Muscle layer of duodenum (tissue), 2 donors: ENCODE measurements at regions not wholly inside any gene's neighbourhood (a gene's known extent, or its start where the extent isn't known, plus 50 kb on each side); places are given as distances from the start of the nearest gene placed in this dataset.

ENCODE experiments used
- H3K27ac ChIP-seq: one replicate; pipeline ENCODE4 v1.7.0; 2013; ENCODE audit warnings: mild to moderate bottlenecking, low read length
- H3K27me3 ChIP-seq: one replicate; pipeline ENCODE4 v1.7.0; 2013; ENCODE audit warnings: low read depth, mild to moderate bottlenecking, control low read depth, low read length
- H3K36me3 ChIP-seq, 2 donors: one replicate each; pipeline ENCODE4 v1.7.0; 2013; ENCODE audit warnings: low read length in 2 of 2, control low read depth in 1 of 2, mild to moderate bottlenecking in 1 of 2; ENCODE audit not compliant: insufficient read depth in 2 of 2, control insufficient read depth in 1 of 2
- H3K4me1 ChIP-seq, 2 donors: one replicate each; pipeline ENCODE4 v1.7.0; 2013; ENCODE audit warnings: low read length in 2 of 2, mild to moderate bottlenecking in 2 of 2, control low read depth in 1 of 2, moderate library complexity in 1 of 2; ENCODE audit not compliant: insufficient read depth in 2 of 2, control insufficient read depth in 1 of 2
- H3K4me3 ChIP-seq, 2 donors: one replicate each; pipeline ENCODE4 v1.7.0; 2013; ENCODE audit warnings: low read length in 2 of 2, low read depth in 1 of 2, mild to moderate bottlenecking in 1 of 2
- H3K9me3 ChIP-seq, 2 donors: one replicate each; pipeline ENCODE4 v1.7.0; 2013; ENCODE audit warnings: low read length in 2 of 2, control low read depth in 1 of 2, mild to moderate bottlenecking in 1 of 2; ENCODE audit not compliant: control insufficient read depth in 1 of 2
- donor health status: healthy.

GRCh38 chr17:63345611-63346010 lies 100.5 kb downstream of the CYB561 start:
- H3K27me3 ChIP-seq: no peaks in the 10 kb centered on the region
- no peak overlapping the region for H3K27ac ChIP-seq
- peaks cover 0 to 7% of the 10 kb centered on the region in 2 donors for H3K36me3 ChIP-seq
- H3K4me3 ChIP-seq: no peak overlapping the region
- H3K9me3 ChIP-seq: no peaks in the 10 kb centered on the region
- H3K4me1 ChIP-seq: peaks cover 0 to 2% of the 10 kb centered on the region in 2 donors

DNA sequence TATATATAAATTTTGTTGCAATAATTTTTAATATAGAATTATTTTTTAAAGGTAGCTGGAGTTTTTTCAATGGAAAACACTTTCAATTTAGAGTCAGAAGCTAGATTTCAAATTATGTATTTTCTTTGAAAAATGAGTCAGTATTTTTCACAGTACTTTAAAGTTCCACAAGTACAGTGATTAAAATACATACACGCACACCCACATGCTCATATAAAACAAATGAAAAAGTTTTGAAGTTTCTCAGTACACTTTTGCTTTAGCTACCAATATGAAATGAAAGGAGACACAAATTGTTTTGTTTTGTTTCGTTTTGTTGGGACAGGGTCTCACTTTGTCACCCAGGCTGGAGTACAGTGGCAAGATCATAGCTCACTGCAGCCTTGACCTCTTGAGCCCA lies 98.6 kb downstream of the CYB561 start:
- H3K27ac ChIP-seq: no peak overlapping the region
- no peaks in the 10 kb centered on the region for H3K36me3 ChIP-seq
- H3K4me3 ChIP-seq: no peak overlapping the region
- H3K9me3 ChIP-seq: no peaks in the 10 kb centered on the region
- no peaks in the 10 kb centered on the region for H3K27me3 ChIP-seq
- H3K4me1 ChIP-seq: peaks cover 0 to 4% of the 10 kb centered on the region in 2 donors

DNA sequence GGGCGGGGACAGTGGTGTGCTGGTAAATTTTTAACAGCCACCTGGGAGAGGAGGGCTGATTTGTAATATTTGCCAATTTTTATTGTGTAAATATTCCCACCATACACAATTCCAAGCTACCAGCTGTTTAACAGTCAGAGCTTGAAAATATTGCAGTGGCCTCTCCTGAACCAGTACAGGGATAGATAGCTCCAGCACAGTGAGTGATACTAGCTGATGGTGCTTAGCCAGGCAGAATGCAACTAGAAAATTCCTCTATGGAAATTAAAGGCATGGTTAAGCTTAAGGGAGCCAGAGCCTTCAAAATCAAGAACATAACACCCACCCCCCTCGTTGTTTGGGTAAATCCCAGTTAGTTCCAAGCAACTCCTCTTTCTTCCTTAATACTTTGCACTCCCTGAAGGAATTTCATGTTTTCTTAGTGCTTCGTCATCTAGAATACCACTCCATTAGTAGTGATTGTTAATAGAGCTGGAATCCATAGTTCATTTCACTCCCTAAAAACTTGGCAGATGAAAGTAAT lies 96.6 kb downstream of the CYB561 start:
- Histone ChIP-seq H3K4me1 (peaks cover 0 to 12% of the 10 kb centered on the region in 2 donors), H3K27ac (no peak overlapping the region), H3K9me3 (no peaks in the 10 kb centered on the region), H3K36me3 (no peaks in the 10 kb centered on the region), H3K27me3 (no peaks in the 10 kb centered on the region), H3K4me3 (no peak overlapping the region)

DNA sequence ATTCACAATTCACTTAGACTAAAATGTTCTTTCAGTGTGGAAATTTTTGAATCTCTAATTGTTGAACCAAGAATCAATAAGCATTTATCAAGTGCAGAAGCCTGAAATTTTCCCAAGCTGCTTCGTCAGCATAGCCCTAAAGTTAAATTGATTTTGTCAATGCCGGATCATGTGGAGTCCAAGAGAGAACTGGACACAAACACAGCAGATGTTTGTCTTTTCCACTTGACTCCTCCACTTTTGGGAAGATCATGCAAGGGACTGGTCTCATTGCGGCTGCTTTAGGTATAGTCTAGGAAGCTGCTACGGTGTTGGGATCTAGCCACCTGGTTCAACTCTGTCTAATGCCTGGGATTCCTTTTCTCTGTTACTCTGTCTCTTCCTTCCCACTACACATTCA lies 95.7 kb downstream of the CYB561 start:
- no peak overlapping the region for H3K4me3 ChIP-seq
- H3K27me3 ChIP-seq: no peaks in the 10 kb centered on the region
- peaks cover 0 to 14% of the 10 kb centered on the region in 2 donors for H3K4me1 ChIP-seq
- H3K9me3 ChIP-seq: no peaks in the 10 kb centered on the region
- no peaks in the 10 kb centered on the region for H3K36me3 ChIP-seq
- no peak overlapping the region for H3K27ac ChIP-seq

DNA sequence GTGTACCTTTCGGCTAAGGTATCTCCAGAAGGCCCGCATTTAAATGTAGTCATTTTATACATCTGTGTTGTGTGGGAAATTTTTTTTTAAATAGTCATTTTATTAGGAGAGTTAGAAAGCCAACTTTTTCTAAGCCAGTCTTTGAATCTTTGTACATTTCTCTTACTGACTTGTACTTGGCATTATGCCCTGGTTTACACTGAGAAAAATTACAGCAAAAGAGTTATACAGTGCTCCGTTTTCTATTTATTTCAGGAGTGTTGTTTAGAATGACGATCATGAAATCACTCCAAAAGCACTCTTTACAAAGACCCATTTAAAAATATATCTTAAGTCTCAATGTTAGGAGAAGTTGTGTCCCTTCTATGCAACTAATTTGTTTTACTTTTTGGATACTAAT lies 91.8 kb downstream of the CYB561 start:
- no peaks in the 10 kb centered on the region for H3K36me3 ChIP-seq
- H3K27ac ChIP-seq: no peak overlapping the region
- no peaks in the 10 kb centered on the region for H3K9me3 ChIP-seq
- no peaks in the 10 kb centered on the region for H3K27me3 ChIP-seq
- H3K4me3 ChIP-seq: no peak overlapping the region
- H3K4me1 ChIP-seq: peaks cover 0 to 25% of the 10 kb centered on the region in 2 donors

DNA sequence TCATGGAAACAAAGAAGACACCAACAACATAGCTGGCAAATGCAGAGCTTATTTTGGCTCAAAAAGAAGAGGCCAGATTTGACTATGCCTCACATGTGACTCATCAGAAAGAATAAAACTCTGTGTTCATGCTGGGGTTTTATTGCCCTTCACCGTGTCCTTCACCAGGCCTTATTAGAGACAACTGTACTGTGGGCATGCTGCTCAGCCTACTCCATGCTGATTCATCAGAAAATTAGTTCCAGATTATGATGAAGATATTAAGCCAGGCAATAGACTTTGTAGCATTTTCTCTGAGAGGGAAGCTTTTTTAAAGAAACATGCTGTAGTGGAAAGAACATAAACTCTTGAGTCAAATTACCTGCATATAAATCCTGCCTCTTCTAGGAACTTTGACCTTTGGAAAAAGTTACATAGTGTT lies 89.8 kb downstream of the CYB561 start:
- Histone ChIP-seq H3K27me3 (no peaks in the 10 kb centered on the region), H3K9me3 (no peaks in the 10 kb centered on the region), H3K36me3 (peaks cover 0 to 4% of the 10 kb centered on the region in 2 donors), H3K27ac (no peak overlapping the region), H3K4me3 (no peak overlapping the region), H3K4me1 (peaks cover 0 to 21% of the 10 kb centered on the region in 2 donors)

DNA sequence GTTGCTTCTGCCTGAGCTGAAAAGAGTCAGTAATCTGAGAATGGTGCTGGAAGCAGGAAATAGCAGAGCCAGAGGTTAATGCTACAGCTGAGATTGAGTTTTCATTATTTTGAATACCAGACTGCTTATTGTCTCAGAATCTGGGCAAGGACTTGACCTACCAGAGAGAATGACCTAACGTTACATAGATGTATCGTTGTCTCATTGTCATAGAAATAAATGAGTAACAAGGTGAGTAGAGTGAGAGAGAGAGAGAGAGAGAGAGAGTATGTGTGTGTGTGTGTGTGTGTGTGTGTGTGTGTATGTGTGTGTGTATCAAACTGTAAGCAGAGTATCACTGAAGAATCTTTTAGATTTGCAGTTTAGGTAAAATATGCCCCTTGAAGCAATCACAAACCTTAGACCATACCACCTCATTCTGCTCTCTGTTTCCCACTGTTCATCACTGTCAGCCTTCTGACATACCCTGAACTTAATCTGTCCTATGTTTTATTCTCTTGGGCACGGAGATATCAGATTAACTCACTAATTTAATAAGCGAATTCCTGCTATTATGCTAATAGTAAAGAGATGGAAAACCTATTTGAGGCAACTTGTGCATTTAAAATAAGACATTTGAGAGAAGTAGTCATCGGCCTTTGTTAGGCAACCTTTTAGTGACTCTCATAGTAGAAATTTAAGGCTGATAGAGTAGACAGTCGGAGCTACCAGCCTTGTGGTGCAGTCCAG lies 87.8 kb downstream of the CYB561 start:
- Histone ChIP-seq H3K27me3 (no peaks in the 10 kb centered on the region), H3K4me1 (peaks cover 0 to 21% of the 10 kb centered on the region in 2 donors), H3K4me3 (no peak overlapping the region), H3K9me3 (no peaks in the 10 kb centered on the region), H3K27ac (no peak overlapping the region), H3K36me3 (peaks cover 0 to 11% of the 10 kb centered on the region in 2 donors)

GRCh38 chr17:63358956-63359355 lies 87.2 kb downstream of the CYB561 start:
- Histone ChIP-seq H3K27ac (no peak overlapping the region), H3K4me1 (peaks cover 0 to 19% of the 10 kb centered on the region in 2 donors), H3K9me3 (no peaks in the 10 kb centered on the region), H3K27me3 (no peaks in the 10 kb centered on the region), H3K36me3 (peaks cover 0 to 11% of the 10 kb centered on the region in 2 donors), H3K4me3 (no peak overlapping the region)

DNA sequence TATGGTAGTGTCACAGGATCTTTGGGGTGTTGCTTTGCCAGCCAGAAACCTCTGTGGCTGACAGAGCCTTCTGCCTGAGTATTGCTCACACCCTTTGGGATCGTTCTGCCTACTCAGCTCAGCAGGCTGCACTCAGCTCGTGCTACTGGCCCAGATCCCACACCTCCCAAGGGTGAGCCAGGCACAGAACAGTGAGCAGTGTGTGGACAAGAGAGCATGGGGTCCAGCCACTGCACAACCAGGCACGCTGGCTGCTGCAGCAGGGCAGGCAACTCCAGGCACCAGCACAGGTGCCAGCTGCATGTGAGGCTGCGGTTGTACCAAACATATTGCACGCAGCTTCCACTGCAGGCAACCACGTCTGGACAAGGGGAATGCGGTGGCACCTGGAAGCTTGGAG lies 84.9 kb downstream of the CYB561 start:
- peaks cover 0 to 5% of the 10 kb centered on the region in 2 donors for H3K4me1 ChIP-seq
- H3K36me3 ChIP-seq: peaks cover 0 to 11% of the 10 kb centered on the region in 2 donors
- no peak overlapping the region for H3K4me3 ChIP-seq
- no peaks in the 10 kb centered on the region for H3K27me3 ChIP-seq
- no peak overlapping the region for H3K27ac ChIP-seq
- no peaks in the 10 kb centered on the region for H3K9me3 ChIP-seq

DNA sequence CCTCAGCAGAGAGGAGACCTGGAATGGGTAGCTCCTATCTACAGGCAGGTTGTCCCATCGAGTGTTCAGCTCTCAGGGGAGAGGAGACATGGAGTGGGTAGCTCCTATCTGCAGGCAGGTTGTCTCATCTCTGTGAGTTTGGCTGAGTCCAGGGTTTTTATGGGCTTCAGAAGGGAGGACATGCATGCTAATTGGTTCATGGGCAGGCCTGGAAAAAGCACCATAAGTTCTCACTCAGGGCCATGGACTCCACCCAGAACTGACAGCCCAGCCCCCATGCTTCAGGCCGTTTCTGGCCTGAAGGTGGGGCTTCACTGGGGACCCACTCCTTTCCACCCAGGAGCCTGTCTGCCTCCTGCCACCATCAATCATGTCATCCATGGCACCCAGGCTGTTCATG lies 84.0 kb downstream of the CYB561 start:
- Histone ChIP-seq H3K9me3 (no peaks in the 10 kb centered on the region), H3K36me3 (peaks cover 0 to 11% of the 10 kb centered on the region in 2 donors), H3K27ac (no peak overlapping the region), H3K4me1 (peaks cover 0 to 1% of the 10 kb centered on the region in 2 donors), H3K27me3 (no peaks in the 10 kb centered on the region), H3K4me3 (no peak overlapping the region)

DNA sequence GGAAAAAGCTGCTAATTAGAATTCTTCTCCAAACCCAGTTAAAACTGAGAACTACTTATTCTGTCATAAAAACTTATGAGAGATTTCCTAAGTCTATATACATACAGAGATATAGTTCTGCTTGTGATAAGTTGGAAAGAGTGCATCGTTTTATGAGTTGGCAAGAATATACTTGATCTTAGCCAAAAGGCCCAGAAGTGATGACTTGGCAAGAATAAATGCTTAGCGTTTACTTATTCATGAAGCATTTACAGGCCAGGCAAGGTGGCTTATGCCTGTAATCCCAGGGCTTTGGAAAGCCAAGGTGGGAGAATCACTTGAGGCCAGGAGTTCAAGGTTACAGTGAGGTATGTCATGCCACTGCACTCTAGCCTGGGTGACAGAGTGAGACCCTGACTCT lies 81.7 kb downstream of the CYB561 start:
- Histone ChIP-seq H3K36me3 (peaks cover 0 to 11% of the 10 kb centered on the region in 2 donors), H3K9me3 (no peaks in the 10 kb centered on the region), H3K4me3 (no peak overlapping the region), H3K27ac (no peak overlapping the region), H3K4me1 (no peaks in the 10 kb centered on the region), H3K27me3 (no peaks in the 10 kb centered on the region)

GRCh38 chr17:63364944-63365343 lies 81.2 kb downstream of the CYB561 start:
- H3K27ac ChIP-seq: no peak overlapping the region
- no peaks in the 10 kb centered on the region for H3K9me3 ChIP-seq
- H3K4me3 ChIP-seq: no peak overlapping the region
- H3K27me3 ChIP-seq: no peaks in the 10 kb centered on the region
- no peaks in the 10 kb centered on the region for H3K4me1 ChIP-seq
- peaks cover 0 to 11% of the 10 kb centered on the region in 2 donors for H3K36me3 ChIP-seq
